NCI-H2171 treated with DMSO at 0.1 percent for 48 hours (cell line): ENCODE measurements at regions not wholly inside any gene's neighbourhood (a gene's known extent, or its start where the extent isn't known, plus 50 kb on each side); places are given as distances from the start of the nearest gene placed in this dataset.

Source experiments
- DNase-seq: peaks from one replicate; lab custom pipeline; 2025; lab: John Stamatoyannopoulos, UW

GRCh38 chr3:187618722-187619121, 51.5 kb downstream of the SST start:
- DNase-seq, result no peak

DNA sequence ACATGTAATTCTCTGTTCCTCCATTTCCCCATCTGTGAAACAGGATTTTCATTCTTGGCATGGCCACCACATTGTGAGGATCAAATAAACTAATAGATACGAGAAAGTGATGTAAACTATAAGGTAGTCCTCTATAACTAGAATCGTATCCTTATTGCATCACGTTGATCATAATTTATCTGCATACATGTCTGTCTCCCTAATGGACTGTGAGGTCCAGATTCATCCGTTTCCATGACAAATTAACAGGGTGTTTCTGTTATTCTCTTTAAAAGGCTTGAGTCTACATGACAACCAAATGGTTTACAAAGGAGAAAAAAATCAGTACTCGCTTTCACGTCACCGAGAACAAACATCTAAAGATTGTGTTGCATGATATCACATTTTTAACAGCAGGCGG, 53.0 kb downstream of the SST start:
- DNase-seq, result no peak

- peak; percentile 46 for DNase-seq
These were observed 53.8 kb downstream of the SST start for GRCh38 chr3:187616307-187616972.

GRCh38 chr3:187615630-187616029, 54.6 kb downstream of the SST start:
- DNase-seq, result no peak

DNA sequence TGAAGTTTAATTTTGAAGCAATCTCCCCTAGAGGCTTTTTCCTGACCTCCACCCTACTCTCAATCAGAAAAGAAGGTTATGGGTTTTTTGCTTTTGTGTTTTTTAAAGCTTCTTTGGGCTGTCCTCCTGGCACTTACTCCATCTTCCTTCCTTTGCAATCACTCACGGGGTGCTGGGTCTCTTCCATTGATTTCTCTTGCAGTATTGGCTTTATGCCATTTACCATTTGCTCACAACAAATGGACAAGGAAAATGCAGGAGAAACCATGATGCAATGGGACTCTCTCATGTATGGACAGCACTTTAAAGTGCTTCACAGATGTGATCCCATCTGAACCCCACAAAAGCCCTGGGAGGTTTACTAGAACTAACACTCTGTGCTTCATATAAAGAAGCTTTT, 57.5 kb downstream of the SST start:
- DNase-seq, result no peak

DNA sequence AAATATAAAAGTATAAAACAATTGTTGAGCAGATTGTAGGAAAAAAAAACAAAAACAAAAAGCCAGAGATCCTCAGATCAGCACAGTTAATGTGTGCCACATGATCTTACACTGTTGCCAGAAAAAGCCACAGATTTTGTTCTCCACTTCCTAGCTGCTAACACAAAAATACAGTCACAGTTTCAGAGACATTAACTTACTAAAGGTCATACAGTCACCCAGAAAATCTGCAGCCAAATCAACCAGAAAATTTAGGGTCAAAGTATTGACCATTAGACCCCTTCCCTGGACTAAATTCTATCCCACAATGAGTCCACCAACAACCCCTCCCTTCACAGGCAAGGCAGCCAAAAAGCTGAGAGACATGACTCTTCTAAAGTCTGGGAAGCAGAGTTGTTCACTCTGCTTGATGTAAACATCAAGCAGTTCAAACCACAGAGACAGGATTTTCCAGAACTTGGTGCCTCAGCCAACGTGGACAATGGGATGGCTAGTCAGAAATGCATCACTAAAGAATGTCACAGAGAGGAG, 59.1 kb downstream of the SST start:
- DNase-seq, result no peak

DNA sequence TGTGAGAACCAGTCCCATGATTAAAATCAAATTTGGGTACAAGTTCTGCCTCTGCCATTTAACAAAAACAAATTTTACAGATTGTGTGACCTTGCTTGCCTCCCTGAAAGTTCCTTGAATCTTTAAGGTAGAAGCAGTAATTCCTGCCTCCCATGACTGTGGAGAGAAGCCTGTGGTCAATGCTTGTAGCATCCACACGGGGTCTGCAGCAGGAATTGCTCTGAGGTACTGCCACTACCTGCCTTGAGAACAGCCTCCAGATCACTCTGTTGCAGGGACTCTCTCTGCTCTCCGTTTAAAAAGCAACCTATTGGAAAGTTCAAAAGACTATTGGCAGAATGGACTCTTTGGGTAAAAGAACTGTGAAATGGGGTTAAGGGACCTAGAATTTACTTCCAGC, 75.9 kb downstream of the SST start:
- no peak for DNase-seq

DNA sequence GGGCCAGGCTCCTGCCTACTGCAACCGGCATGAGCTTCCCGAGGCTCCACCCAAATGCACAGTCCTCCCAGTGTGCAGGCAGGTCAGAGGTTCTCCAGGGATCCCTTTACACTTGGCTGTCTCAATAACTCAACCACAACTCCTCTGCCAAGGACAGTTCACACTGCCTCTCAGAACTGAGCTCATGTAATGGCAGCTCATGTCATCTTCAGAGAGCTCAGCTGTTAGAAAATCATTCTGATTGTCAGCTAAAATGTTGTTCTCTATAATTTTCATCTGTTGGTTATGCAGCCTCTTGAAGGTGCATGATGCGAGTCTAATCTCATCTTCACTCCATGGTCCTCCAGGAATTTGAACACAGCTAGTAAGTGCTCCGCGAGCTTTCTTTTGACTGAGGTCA, 76.7 kb downstream of the SST start:
- DNase-seq, result no peak

DNA sequence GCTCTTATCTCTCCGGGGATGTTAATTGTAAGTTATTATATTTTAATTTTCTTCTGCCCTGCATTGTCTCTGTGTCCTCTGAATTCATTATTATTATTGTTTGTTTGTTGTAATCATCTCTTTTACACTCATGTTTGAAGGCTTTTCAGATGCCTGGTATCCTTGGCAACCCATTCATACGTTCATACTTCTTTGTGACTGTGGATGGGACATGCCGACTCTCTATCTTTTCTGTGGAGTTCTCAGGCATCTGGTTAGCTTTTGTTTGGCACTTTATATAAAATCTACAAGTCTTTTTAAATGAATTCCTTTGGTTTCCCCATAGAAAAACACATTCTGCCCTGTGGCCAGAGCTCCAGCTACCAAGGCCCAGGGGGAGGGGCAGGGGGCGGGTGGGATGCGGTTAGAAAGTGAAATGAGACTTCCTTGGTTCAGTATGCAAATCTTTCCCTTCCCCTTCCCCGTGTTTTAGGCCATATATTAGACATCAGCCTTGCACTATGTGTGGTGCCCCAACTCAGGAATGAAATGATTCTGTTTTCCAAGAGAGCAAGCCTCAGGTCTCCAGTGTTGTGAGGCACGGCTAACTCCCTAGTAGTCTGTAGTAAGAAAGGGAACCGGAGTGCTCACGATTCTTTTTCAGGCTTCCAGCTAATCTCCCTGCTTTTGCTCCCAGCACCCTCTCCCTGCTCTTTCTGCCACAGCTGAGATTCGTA, 79.2 kb downstream of the SST start:
- no peak for DNase-seq

GRCh38 chr3:187587076-187587475, 83.1 kb downstream of the SST start:
- no peak for DNase-seq

DNA sequence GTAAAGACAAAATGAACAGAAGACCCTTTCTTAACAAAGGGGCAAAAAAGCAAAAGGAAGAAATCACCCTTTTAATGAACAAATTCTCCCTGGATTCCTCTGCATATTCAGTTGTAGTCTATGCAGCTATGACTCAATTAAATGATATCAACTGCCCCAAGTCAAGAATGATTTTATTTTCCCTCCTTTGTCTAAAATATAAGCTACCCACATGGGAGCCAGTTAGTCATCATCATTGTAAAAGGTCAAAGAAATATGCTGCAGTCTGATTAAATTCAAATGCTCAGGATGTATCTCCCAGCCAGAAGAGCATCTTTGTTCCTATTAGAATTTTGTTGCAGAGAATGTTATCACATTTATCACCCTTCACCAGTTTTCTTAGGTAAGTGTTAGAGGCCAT, 84.0 kb downstream of the SST start:
- DNase-seq, result no peak

DNA sequence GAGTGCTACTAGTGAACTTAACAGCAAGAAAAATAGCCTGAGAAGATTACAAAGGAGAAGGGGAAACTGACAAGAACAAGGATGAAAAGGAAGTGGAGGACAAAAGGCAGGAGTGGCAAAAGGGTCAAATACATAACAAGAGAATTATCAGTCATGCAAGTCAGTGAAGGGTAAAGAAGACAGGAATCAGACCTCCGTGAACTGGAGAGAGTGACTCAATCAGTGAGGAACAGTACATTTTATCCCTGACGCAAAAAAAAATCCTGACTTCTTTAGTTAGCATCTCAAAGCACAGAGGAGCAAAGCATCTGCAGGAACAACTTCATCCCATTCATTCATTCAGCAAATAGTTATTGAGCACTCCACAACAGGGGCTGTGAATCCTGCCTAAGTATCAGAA, 97.8 kb downstream of the SST start:
- DNase-seq, result no peak

DNA sequence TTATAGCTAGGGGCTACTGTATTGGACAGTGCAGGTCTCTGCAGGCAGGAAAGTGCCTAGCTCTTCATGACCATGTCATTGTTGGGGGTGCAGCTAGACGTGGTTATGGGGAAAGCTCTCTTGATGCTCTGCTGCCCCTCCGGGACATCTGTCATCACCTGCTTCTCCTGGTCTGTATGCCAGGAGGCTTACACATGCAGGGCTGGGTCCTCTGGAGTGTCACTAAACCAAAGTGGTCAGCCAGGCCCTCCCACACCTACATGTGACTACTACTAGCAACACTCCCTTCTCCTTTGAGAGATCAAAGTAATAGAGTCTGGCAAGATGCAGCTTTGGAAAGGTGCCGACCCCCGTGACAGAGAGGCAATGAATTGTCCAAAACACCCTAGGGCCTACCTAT, 98.5 kb downstream of the SST start:
- no peak for DNase-seq

GRCh38 chr3:187570776-187571175, 99.4 kb downstream of the SST start:
- DNase-seq, result no peak

GRCh38 chr3:187568171-187568570, 102.0 kb downstream of the SST start:
- DNase-seq, result no peak

- no peak for DNase-seq
These were observed 102.5 kb downstream of the SST start for GRCh38 chr3:187567661-187568121.

DNA sequence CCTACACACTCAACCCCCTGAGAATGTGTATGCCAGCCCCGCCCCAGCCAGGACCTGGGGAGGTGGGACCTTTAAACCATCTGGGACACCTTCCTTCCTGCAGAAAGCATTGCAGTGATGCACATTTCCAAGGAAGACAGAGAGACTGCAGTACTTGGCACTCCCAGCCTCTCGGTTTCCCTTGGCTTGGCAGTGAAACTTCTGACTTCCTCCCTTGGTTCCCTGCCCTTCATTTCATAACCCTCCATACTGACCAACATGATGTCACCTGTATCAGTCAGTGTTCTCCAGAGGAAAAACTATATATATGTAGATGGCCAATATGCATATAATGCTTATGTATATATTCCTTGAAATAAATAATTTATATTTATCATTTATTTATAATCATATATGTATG, 103.2 kb downstream of the SST start:
- no peak for DNase-seq

- DNase-seq, result no peak
These were observed 104.5 kb downstream of the SST start for GRCh38 chr3:187565701-187566100.

GRCh38 chr3:187558990-187559389, 111.2 kb downstream of the SST start:
- DNase-seq, result no peak

- no peak for DNase-seq
These were observed 118.8 kb downstream of the SST start for GRCh38 chr3:187551416-187551815.

DNA sequence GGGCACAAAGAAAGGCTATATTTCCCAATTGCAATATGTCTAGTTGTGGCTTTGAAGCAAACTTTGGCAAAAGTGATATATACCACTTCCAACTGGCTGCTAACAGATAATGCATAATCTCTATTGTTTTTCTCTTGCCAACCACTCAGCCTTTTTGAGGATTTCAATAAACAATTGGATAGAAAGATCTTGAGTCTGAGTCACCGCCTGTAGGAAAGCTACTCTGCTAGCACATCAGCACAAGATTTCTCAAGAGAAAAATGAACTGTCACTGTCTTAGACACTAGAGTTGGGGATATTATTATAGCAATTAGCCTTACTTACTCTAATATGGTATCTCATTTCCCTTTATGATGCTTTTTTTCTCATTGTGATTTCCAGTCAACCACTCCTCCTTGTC, 119.7 kb downstream of the SST start:
- no peak for DNase-seq

DNA sequence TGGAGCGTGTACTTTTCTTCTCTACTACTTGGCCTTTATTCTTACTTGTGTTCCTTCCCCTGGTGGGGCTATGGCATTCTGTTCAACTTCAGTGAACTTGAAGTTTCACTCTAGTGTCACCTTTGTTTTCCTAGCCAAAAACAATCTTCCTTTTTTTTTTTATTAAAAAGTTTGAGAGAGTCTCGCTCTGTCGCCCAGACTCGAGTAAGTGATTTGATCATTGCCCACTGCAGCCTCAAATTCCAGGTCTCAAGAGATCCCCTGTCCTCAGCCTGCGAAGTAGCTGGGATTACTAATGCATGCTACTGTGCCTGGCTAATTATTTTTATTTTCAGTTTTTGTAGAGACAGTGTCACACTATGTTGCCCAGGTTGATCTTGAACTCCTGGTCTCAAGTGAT, 124.8 kb downstream of the SST start:
- no peak for DNase-seq

GRCh38 chr3:187544326-187544725, 125.9 kb downstream of the SST start:
- DNase-seq, result no peak

- no peak for DNase-seq
These were observed 129.3 kb downstream of the SST start for GRCh38 chr3:187540847-187541246.
